GM12878 (cell line): ENCODE measurements at regions not wholly inside any gene's neighbourhood (a gene's known extent, or its start where the extent isn't known, plus 50 kb on each side); places are given as distances from the start of the nearest gene placed in this dataset.

Experiments
- CREB1 ChIP-seq: IDR thresholded peaks from 2 replicates; pipeline ENCODE4 v1.6.1; 2012; ENCODE audit warnings: low read depth, mild to moderate bottlenecking, inconsistent platforms
- EZH2 ChIP-seq: IDR thresholded peaks from 2 replicates; pipeline ENCODE4 v1.6.1; 2012; ENCODE audit warnings: low read depth, mild to moderate bottlenecking, control low read depth, inconsistent platforms, low read length, borderline replicate concordance; ENCODE audit not compliant: control insufficient read depth
- TARDBP ChIP-seq: IDR thresholded peaks from 2 replicates; pipeline ENCODE4 v1.6.1; 2016; ENCODE audit warnings: borderline replicate concordance
- ZSCAN29 ChIP-seq: fragments of 450-650 bp; IDR thresholded peaks from 2 replicates; pipeline ENCODE4 v1.6.1; 2017; ENCODE audit warnings: mild to moderate bottlenecking, moderate library complexity
- TF ChIP-seq, protein P1 (sequence below), 3 experiments: IDR thresholded peaks in 2 of 3; conservative IDR thresholded peaks in 1 of 3; 2 replicates each; pipeline ENCODE4 v1.5.1; 2011; ENCODE audit warnings: low read depth in 3 of 3, low read length in 3 of 3, mild to moderate bottlenecking in 3 of 3, control low read depth in 2 of 3, moderate library complexity in 2 of 3, inconsistent platforms in 1 of 3, mixed read lengths in 1 of 3; ENCODE audit not compliant: control insufficient read depth in 2 of 3, insufficient read depth in 1 of 3; ENCODE audit errors: extremely low read depth in 1 of 3
- TF ChIP-seq, protein P2 (sequence below): IDR thresholded peaks from 2 replicates; pipeline ENCODE4 v1.6.1; 2012; ENCODE audit warnings: mild to moderate bottlenecking, low read depth, low read length

DNA sequence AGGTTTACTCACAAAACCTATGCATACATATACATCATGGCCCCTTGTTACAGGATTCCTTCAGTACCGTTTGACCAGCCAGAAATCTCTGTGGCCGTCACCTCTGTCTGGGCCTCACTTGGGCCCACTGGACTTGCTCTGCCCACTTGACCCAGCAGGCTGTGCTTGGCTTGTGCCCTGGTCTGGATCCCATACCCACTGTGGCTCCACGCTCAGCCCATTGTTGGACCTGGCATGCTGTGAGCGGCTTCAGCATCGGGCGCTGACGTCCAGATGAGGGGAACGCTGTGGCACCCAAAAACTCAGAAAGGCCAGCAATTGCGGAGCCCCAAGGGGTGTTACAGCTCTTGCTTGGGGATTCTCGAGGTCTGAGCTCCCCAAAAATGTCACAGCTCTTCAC is 733.6 kb downstream of the PLOD2 start:
- TF ChIP-seq, protein P1, sequence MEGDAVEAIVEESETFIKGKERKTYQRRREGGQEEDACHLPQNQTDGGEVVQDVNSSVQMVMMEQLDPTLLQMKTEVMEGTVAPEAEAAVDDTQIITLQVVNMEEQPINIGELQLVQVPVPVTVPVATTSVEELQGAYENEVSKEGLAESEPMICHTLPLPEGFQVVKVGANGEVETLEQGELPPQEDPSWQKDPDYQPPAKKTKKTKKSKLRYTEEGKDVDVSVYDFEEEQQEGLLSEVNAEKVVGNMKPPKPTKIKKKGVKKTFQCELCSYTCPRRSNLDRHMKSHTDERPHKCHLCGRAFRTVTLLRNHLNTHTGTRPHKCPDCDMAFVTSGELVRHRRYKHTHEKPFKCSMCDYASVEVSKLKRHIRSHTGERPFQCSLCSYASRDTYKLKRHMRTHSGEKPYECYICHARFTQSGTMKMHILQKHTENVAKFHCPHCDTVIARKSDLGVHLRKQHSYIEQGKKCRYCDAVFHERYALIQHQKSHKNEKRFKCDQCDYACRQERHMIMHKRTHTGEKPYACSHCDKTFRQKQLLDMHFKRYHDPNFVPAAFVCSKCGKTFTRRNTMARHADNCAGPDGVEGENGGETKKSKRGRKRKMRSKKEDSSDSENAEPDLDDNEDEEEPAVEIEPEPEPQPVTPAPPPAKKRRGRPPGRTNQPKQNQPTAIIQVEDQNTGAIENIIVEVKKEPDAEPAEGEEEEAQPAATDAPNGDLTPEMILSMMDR (IDR thresholded peaks at IDR 0.05 in 2 of 3, conservative IDR thresholded peaks at IDR 0.05 in 1 of 3; ENCODE audit: control insufficient read depth in 2 of 3, extremely low read depth in 1 of 3, insufficient read depth in 1 of 3, low read depth in 3 of 3, low read length in 3 of 3) = no peak
- TF ChIP-seq, protein P2, sequence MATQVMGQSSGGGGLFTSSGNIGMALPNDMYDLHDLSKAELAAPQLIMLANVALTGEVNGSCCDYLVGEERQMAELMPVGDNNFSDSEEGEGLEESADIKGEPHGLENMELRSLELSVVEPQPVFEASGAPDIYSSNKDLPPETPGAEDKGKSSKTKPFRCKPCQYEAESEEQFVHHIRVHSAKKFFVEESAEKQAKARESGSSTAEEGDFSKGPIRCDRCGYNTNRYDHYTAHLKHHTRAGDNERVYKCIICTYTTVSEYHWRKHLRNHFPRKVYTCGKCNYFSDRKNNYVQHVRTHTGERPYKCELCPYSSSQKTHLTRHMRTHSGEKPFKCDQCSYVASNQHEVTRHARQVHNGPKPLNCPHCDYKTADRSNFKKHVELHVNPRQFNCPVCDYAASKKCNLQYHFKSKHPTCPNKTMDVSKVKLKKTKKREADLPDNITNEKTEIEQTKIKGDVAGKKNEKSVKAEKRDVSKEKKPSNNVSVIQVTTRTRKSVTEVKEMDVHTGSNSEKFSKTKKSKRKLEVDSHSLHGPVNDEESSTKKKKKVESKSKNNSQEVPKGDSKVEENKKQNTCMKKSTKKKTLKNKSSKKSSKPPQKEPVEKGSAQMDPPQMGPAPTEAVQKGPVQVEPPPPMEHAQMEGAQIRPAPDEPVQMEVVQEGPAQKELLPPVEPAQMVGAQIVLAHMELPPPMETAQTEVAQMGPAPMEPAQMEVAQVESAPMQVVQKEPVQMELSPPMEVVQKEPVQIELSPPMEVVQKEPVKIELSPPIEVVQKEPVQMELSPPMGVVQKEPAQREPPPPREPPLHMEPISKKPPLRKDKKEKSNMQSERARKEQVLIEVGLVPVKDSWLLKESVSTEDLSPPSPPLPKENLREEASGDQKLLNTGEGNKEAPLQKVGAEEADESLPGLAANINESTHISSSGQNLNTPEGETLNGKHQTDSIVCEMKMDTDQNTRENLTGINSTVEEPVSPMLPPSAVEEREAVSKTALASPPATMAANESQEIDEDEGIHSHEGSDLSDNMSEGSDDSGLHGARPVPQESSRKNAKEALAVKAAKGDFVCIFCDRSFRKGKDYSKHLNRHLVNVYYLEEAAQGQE = no peak
- TF ChIP-seq EZH2 = no peak
- TF ChIP-seq TARDBP = no peak
- TF ChIP-seq ZSCAN29 = no peak
- no peak for TF ChIP-seq CREB1
